PFSK-1 (cell line): ENCODE measurements at regions not wholly inside any gene's neighbourhood (a gene's known extent, or its start where the extent isn't known, plus 50 kb on each side); places are given as distances from the start of the nearest gene placed in this dataset.

ENCODE experiments used
- POLR2AphosphoS5 ChIP-seq: IDR thresholded peaks from 2 replicates; pipeline ENCODE4 v1.6.1; 2012; ENCODE audit warnings: low read depth, mild to moderate bottlenecking, control low read depth, low read length, moderate library complexity
- TF ChIP-seq, protein P1 (sequence below), 2 experiments: IDR thresholded peaks; 2 replicates each; pipeline versions ENCODE4 v1.6.1 to v1.8.0; 2011 to 2012; ENCODE audit warnings: low read depth in 2 of 2, low read length in 2 of 2, control low read depth in 1 of 2, inconsistent platforms in 1 of 2, mild to moderate bottlenecking in 1 of 2, moderate library complexity in 1 of 2; ENCODE audit not compliant: insufficient read depth in 1 of 2

DNA sequence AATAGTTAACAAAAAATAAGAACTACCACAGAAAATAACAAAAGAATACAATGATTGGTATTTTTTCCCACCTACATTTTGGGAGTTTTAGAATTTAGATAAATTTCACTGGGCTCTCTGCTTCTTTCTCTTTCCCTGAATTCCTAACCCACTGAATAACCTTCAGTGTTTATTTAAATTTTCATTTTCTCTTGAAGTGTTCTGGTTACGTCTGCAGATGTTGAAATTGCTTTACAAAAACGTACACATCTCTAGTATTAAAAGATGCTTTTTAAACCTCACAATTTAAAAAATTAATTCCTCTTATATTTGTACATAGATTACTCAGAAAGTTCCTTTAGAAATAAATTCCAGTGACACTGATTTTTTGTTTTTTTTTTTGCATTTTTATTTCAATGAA lies 158.7 kb upstream of the TUT7 start:
- no peak for TF ChIP-seq POLR2AphosphoS5
- TF ChIP-seq, protein P1, sequence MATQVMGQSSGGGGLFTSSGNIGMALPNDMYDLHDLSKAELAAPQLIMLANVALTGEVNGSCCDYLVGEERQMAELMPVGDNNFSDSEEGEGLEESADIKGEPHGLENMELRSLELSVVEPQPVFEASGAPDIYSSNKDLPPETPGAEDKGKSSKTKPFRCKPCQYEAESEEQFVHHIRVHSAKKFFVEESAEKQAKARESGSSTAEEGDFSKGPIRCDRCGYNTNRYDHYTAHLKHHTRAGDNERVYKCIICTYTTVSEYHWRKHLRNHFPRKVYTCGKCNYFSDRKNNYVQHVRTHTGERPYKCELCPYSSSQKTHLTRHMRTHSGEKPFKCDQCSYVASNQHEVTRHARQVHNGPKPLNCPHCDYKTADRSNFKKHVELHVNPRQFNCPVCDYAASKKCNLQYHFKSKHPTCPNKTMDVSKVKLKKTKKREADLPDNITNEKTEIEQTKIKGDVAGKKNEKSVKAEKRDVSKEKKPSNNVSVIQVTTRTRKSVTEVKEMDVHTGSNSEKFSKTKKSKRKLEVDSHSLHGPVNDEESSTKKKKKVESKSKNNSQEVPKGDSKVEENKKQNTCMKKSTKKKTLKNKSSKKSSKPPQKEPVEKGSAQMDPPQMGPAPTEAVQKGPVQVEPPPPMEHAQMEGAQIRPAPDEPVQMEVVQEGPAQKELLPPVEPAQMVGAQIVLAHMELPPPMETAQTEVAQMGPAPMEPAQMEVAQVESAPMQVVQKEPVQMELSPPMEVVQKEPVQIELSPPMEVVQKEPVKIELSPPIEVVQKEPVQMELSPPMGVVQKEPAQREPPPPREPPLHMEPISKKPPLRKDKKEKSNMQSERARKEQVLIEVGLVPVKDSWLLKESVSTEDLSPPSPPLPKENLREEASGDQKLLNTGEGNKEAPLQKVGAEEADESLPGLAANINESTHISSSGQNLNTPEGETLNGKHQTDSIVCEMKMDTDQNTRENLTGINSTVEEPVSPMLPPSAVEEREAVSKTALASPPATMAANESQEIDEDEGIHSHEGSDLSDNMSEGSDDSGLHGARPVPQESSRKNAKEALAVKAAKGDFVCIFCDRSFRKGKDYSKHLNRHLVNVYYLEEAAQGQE (IDR thresholded peaks at IDR 0.05; ENCODE audit: insufficient read depth in 1 of 2, low read depth in 2 of 2, low read length in 2 of 2) = no peak
